CD14-positive monocyte (primary cell): ENCODE measurements at regions not wholly inside any gene's neighbourhood (a gene's known extent, or its start where the extent isn't known, plus 50 kb on each side); places are given as distances from the start of the nearest gene placed in this dataset.

Experiments used
- DNase-seq, 3 donors: peaks; one replicate each; pipeline ENCODE4 v3.0.0-alpha.2; 2011 to 2022
- H2AFZ ChIP-seq: 2 replicates; pipeline ENCODE4 v1.6.0; 2012; ENCODE audit warnings: mild to moderate bottlenecking, low read depth, low read length, inconsistent platforms; ENCODE audit not compliant: insufficient read depth, poor library complexity, severe bottlenecking
- H3K27ac ChIP-seq, 2 donors: 1 replicate in 1 of 2; 2 replicates in 1 of 2; pipeline ENCODE4 v1.5.1; 2012 to 2013; ENCODE audit warnings: low read length in 2 of 2, control low read depth in 1 of 2, inconsistent platforms in 1 of 2, low read depth in 1 of 2, mild to moderate bottlenecking in 1 of 2
- H3K27me3 ChIP-seq, 2 donors: one replicate each; pipeline versions ENCODE4 v1.6.0 to v1.6.1; 2011 to 2013; ENCODE audit warnings: low read length in 2 of 2; ENCODE audit not compliant: control insufficient read depth in 2 of 2, insufficient read depth in 2 of 2
- H3K36me3 ChIP-seq, 2 donors: replicated peaks in 1 of 2; 1 replicate in 1 of 2; 2 replicates in 1 of 2; pipeline versions ENCODE4 v1.5.1 to v1.6.1; 2012 to 2013; ENCODE audit warnings: low read length in 2 of 2, control low read depth in 1 of 2, inconsistent platforms in 1 of 2, mild to moderate bottlenecking in 1 of 2; ENCODE audit not compliant: insufficient read depth in 2 of 2, control insufficient read depth in 1 of 2
- H3K4me1 ChIP-seq, 2 donors: 1 replicate in 1 of 2; 2 replicates in 1 of 2; pipeline versions ENCODE4 v1.5.1 to v1.6.1; 2012 to 2013; ENCODE audit warnings: low read length in 2 of 2, control low read depth in 1 of 2, inconsistent platforms in 1 of 2, mild to moderate bottlenecking in 1 of 2, moderate library complexity in 1 of 2; ENCODE audit not compliant: insufficient read depth in 2 of 2, control insufficient read depth in 1 of 2
- H3K4me2 ChIP-seq: replicated peaks from 2 replicates; pipeline ENCODE3; 2012; ENCODE audit warnings: low read length, moderate library complexity, mild to moderate bottlenecking; ENCODE audit not compliant: poor library complexity, severe bottlenecking; ENCODE audit errors: extremely low read depth
- H3K4me3 ChIP-seq, 3 experiments: fragments of 200-600 bp in 1 of 3; sonication (generic) in 1 of 3; replicated peaks in 1 of 3; 1 replicate in 2 of 3; 2 replicates in 1 of 3; pipeline ENCODE4 v1.5.1; 2011 to 2013; ENCODE audit warnings: low read length in 3 of 3, mild to moderate bottlenecking in 3 of 3, control low read depth in 2 of 3, low read depth in 2 of 3, inconsistent platforms in 1 of 3, moderate library complexity in 1 of 3
- H3K79me2 ChIP-seq: 2 replicates; pipeline ENCODE4 v1.6.0; 2012; ENCODE audit warnings: mild to moderate bottlenecking, control low read depth, inconsistent platforms, low read length, moderate library complexity; ENCODE audit not compliant: insufficient read depth
- H3K9ac ChIP-seq: 2 replicates; pipeline ENCODE4 v1.6.0; 2017; ENCODE audit warnings: low read length, mild to moderate bottlenecking; ENCODE audit not compliant: insufficient read depth, poor library complexity, severe bottlenecking
- H3K9me3 ChIP-seq, 2 donors: replicated peaks in 1 of 2; 1 replicate in 1 of 2; 2 replicates in 1 of 2; pipeline versions ENCODE4 v1.5.1 to v1.6.1; 2012 to 2013; ENCODE audit warnings: low read length in 2 of 2, control low read depth in 1 of 2; ENCODE audit not compliant: control insufficient read depth in 1 of 2, insufficient read depth in 1 of 2
- H4K20me1 ChIP-seq: 2 replicates; pipeline ENCODE4 v1.6.0; 2012; ENCODE audit warnings: mild to moderate bottlenecking, low read length, control low read depth, moderate library complexity; ENCODE audit not compliant: insufficient read depth
- H3K27ac Mint-ChIP-seq, 7 donors: one replicate each; pipeline ENCODE4 v1.8.0; 2020; ENCODE audit warnings: mild to moderate bottlenecking in 7 of 7, mixed read lengths in 7 of 7, moderate library complexity in 6 of 7, inconsistent platforms in 2 of 7
- H3K27me3 Mint-ChIP-seq, 3 donors: one replicate each; pipeline ENCODE4 v1.8.0; 2021 to 2022; ENCODE audit warnings: low read depth in 3 of 3, mild to moderate bottlenecking in 3 of 3, mixed read lengths in 3 of 3, moderate library complexity in 3 of 3, inconsistent platforms in 1 of 3
- H3K36me3 Mint-ChIP-seq, 2 donors: one replicate each; pipeline ENCODE4 v1.8.0; 2020; ENCODE audit warnings: mixed read lengths in 2 of 2, inconsistent platforms in 1 of 2, mild to moderate bottlenecking in 1 of 2
- H3K4me1 Mint-ChIP-seq: one replicate; pipeline ENCODE4 v1.8.0; 2020; ENCODE audit warnings: mild to moderate bottlenecking, mixed read lengths
- H3K4me3 Mint-ChIP-seq, 2 donors: one replicate each; pipeline ENCODE4 v1.8.0; 2020; ENCODE audit warnings: mild to moderate bottlenecking in 2 of 2, mixed read lengths in 2 of 2, moderate library complexity in 1 of 2
- H3K9me3 Mint-ChIP-seq, 7 donors: one replicate each; pipeline ENCODE4 v1.8.0; 2020 to 2022; ENCODE audit warnings: mixed read lengths in 7 of 7, mild to moderate bottlenecking in 6 of 7, moderate library complexity in 6 of 7, inconsistent platforms in 2 of 7
- WGBS: methylation state at CpG from one replicate; pipeline ENCODE4 v1.1.5; 2013; ENCODE audit warnings: missing lambda C conversion rate; ENCODE audit not compliant: insufficient coverage; 5-methylcytosine and 5-hydroxymethylcytosine counted together
- intact Hi-C, 2 donors: fragments of 100-400 bp; cut with micrococcal nuclease; formaldehyde crosslinking; loops; one replicate each; pipeline versions ENCODE4 v1.15.0 to v1.15.1; 2023
- TF ChIP-seq, protein P1 (sequence below): fragments of 200-600 bp; IDR thresholded peaks from one replicate; pipeline ENCODE4 v1.8.0; 2022; ENCODE audit warnings: antibody characterized with exemption, mild to moderate bottlenecking

DNA sequence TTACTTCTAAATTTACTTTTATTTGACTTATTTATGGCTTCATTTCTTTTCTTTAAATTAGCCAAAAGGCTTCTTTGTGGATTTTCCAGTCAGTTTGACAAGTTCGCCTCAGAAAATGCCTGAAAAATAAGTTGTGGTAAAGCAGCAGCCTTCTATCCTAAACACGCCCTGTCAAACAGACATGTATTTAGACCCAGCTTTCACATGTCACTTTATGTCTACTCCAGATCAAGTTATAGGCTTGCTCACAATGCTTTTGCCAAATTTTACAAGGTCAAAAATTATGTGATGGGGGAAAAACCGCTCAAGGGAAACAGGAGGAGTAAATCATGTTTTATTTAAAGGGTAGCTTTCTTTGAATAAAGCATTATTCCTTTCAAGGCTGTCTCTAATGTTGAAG, 615.0 kb downstream of the HDGFL1 start:
- Histone ChIP-seq H3K9me3 (no peaks in the 10 kb centered on the region), H3K36me3 (no peaks in the 10 kb centered on the region), H3K4me2 (no peak overlapping the region), H3K27ac (no peak overlapping the region), H3K4me1 (no peaks in the 10 kb centered on the region), H3K9ac (no peak overlapping the region), H3K79me2 (no peaks in the 10 kb centered on the region), H3K4me3 (no peak overlapping the region), H3K27me3 (no peaks in the 10 kb centered on the region), H4K20me1 (no peaks in the 10 kb centered on the region), H2AFZ (no peak overlapping the region)
- TF ChIP-seq, protein P1, sequence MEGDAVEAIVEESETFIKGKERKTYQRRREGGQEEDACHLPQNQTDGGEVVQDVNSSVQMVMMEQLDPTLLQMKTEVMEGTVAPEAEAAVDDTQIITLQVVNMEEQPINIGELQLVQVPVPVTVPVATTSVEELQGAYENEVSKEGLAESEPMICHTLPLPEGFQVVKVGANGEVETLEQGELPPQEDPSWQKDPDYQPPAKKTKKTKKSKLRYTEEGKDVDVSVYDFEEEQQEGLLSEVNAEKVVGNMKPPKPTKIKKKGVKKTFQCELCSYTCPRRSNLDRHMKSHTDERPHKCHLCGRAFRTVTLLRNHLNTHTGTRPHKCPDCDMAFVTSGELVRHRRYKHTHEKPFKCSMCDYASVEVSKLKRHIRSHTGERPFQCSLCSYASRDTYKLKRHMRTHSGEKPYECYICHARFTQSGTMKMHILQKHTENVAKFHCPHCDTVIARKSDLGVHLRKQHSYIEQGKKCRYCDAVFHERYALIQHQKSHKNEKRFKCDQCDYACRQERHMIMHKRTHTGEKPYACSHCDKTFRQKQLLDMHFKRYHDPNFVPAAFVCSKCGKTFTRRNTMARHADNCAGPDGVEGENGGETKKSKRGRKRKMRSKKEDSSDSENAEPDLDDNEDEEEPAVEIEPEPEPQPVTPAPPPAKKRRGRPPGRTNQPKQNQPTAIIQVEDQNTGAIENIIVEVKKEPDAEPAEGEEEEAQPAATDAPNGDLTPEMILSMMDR = no peak
- peaks cover 0 to 6% (median 2%) of the 10 kb centered on the region in 7 donors for H3K9me3 Mint-ChIP-seq
- DNase-seq = no peak
- no peak overlapping the region for H3K4me3 Mint-ChIP-seq
- H3K4me1 Mint-ChIP-seq = no peaks in the 10 kb centered on the region
- intact Hi-C loops = no loop called here
- no CpG with 5 or more reads among the region's 3 CpGs for WGBS
- no peaks in the 10 kb centered on the region for H3K36me3 Mint-ChIP-seq
- no peak overlapping the region for H3K27ac Mint-ChIP-seq
- peaks cover 0 to 1% (median 0%) of the 10 kb centered on the region in 3 donors for H3K27me3 Mint-ChIP-seq

DNA sequence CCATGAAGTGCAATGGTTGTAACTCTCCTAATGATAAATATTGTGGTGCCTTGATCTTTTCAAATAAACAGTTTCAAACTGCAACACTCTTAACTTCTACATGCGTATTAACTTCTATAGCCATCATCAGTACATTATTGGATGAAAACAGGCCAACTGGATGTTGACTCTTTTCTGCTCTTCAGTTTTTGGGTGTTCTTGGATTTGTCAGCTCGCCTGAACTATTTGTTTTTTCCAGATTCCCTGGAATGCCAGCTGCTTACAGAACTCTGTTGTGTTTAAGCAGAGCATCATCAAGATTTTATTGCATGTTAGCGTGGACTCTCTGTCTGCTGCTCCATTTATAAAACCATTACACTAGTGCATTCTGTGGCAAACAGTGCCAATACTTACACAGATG, 626.1 kb downstream of the HDGFL1 start:
- Histone ChIP-seq H3K4me2 (no peak overlapping the region), H2AFZ (no peak overlapping the region), H3K36me3 (no peaks in the 10 kb centered on the region), H3K9me3 (peaks cover 0 to 4% of the 10 kb centered on the region in 2 donors), H3K27me3 (no peaks in the 10 kb centered on the region), H3K4me1 (no peaks in the 10 kb centered on the region), H3K4me3 (no peak overlapping the region), H3K9ac (no peak overlapping the region), H4K20me1 (no peaks in the 10 kb centered on the region), H3K27ac (no peak overlapping the region), H3K79me2 (no peaks in the 10 kb centered on the region)
- Mint-ChIP-seq H3K27me3 (peaks cover 0 to 2% (median 2%) of the 10 kb centered on the region in 3 donors), H3K4me1 (no peaks in the 10 kb centered on the region), H3K9me3 (peaks cover 0 to 9% (median 5%) of the 10 kb centered on the region in 7 donors), H3K27ac (no peak overlapping the region), H3K36me3 (no peaks in the 10 kb centered on the region), H3K4me3 (no peak overlapping the region)
- DNase-seq = no peak
- TF ChIP-seq, protein P1 = no peak
- intact Hi-C loops = no loop called here
- WGBS = no CpG with 5 or more reads among the region's 3 CpGs
